Breast epithelium (tissue), 3 donors: ENCODE measurements at regions not wholly inside any gene's neighbourhood (a gene's known extent, or its start where the extent isn't known, plus 50 kb on each side); places are given as distances from the start of the nearest gene placed in this dataset.

Experiments used
- POLR2AphosphoS5 ChIP-seq, 3 donors: sonication (generic); formaldehyde crosslinking; IDR thresholded peaks; one replicate each; pipeline ENCODE4 v1.6.1; 2017; ENCODE audit warnings: antibody characterized with exemption in 3 of 3
- TF ChIP-seq, protein P1 (sequence below), 3 donors: fragments of 450-650 bp; IDR thresholded peaks; one replicate each; pipeline ENCODE4 v1.5.1; 2016 to 2017; ENCODE audit warnings: antibody characterized with exemption in 3 of 3, mild to moderate bottlenecking in 3 of 3, moderate library complexity in 3 of 3

DNA sequence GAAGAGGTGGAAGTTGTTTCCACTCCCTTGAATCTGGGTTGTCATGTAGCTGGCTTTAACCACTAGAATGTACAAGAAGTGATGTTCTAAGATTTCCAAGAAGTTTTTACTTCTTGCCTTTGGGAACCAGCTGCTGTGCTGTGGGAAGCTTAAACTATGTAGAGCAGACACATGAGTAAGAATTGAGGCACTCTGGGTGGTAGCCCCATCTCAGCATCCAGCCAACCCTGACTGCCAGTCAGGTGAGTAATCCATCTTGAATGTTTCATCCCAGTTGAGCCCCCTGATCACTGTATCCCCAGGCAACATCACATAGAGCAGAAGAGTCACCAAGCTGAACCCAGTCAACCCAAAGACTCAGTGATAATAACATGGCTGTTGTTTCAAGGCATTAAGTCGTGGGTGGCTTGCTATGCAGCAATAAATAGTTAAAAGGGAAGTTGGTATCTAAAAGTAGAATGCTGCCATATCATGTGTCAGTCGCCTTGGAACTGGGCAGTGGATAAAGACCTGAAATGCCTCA lies 62.8 kb upstream of the GPR139 start:
- TF ChIP-seq, protein P1, sequence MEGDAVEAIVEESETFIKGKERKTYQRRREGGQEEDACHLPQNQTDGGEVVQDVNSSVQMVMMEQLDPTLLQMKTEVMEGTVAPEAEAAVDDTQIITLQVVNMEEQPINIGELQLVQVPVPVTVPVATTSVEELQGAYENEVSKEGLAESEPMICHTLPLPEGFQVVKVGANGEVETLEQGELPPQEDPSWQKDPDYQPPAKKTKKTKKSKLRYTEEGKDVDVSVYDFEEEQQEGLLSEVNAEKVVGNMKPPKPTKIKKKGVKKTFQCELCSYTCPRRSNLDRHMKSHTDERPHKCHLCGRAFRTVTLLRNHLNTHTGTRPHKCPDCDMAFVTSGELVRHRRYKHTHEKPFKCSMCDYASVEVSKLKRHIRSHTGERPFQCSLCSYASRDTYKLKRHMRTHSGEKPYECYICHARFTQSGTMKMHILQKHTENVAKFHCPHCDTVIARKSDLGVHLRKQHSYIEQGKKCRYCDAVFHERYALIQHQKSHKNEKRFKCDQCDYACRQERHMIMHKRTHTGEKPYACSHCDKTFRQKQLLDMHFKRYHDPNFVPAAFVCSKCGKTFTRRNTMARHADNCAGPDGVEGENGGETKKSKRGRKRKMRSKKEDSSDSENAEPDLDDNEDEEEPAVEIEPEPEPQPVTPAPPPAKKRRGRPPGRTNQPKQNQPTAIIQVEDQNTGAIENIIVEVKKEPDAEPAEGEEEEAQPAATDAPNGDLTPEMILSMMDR (IDR thresholded peaks at IDR 0.05) = no peak
- TF ChIP-seq POLR2AphosphoS5 (IDR thresholded peaks at IDR 0.05) = no peak
